Panc1 (cell line): ENCODE measurements at regions not wholly inside any gene's neighbourhood (a gene's known extent, or its start where the extent isn't known, plus 50 kb on each side); places are given as distances from the start of the nearest gene placed in this dataset.

Experiments used
- ATAC-seq: fragments of 200-7000 bp; cut with Tn5 transposase; 2 replicates; pipeline ENCODE4 v1.9.1; 2020; ENCODE audit warnings: mild to moderate bottlenecking, moderate library complexity
- BruUV-seq: library from RNA; stranded (reverse); fragments of 400-500 nt; replicated peaks from 2 replicates; lab custom pipeline; 2021; lab: Mats Ljungman, UMichigan
- CTCF ChIA-PET: fragments of 300-600 bp; sonication (Branson Sonifier 250); formaldehyde crosslinking; loops from one replicate; lab custom pipeline; 2022; ENCODE audit warnings: antibody characterized with exemption; lab: Charles Lee
- POLR2A ChIA-PET: fragments of 300-600 bp; sonication (Branson Sonifier 250); formaldehyde crosslinking; loops from one replicate; lab custom pipeline; 2022; ENCODE audit warnings: antibody characterized with exemption; lab: Charles Lee
- DNase-seq: peaks from one replicate; pipeline ENCODE4 v3.0.0-alpha.2; 2010; ENCODE audit warnings: low read depth, low spot score
- H3K27ac ChIP-seq: 2 replicates; pipeline ENCODE4 v1.5.1; 2011; ENCODE audit warnings: mild to moderate bottlenecking, low read length, inconsistent platforms
- H3K27me3 ChIP-seq: fragments of 200-500 bp; sonication (Bioruptor generic); 2 replicates; pipeline ENCODE4 v1.6.0; 2014; ENCODE audit warnings: low read length, inconsistent platforms; ENCODE audit not compliant: control insufficient read depth, insufficient read depth
- H3K36me3 ChIP-seq: fragments of 200-500 bp; sonication (Bioruptor generic); 2 replicates; pipeline ENCODE4 v1.5.1; 2014; ENCODE audit warnings: inconsistent platforms, mild to moderate bottlenecking, low read length, moderate library complexity; ENCODE audit not compliant: control insufficient read depth, insufficient read depth
- H3K4me1 ChIP-seq: 2 replicates; pipeline ENCODE4 v1.5.1; 2011; ENCODE audit warnings: inconsistent platforms, mild to moderate bottlenecking, low read length, moderate library complexity; ENCODE audit not compliant: control insufficient read depth, insufficient read depth
- H3K4me3 ChIP-seq, 2 experiments: 2 replicates each; pipeline ENCODE4 v1.5.1; 2011 to 2012; ENCODE audit warnings: low read depth in 2 of 2, low read length in 2 of 2, mild to moderate bottlenecking in 2 of 2, inconsistent platforms in 1 of 2, moderate library complexity in 1 of 2
- H3K9me3 ChIP-seq: fragments of 200-500 bp; sonication (Bioruptor generic); 2 replicates; pipeline ENCODE4 v1.5.1; 2014; ENCODE audit warnings: low read depth, mild to moderate bottlenecking, inconsistent platforms, low read length, moderate library complexity; ENCODE audit not compliant: control insufficient read depth, insufficient read depth
- CTCF ChIP-seq: fragments of 450-650 bp; IDR thresholded peaks from 2 replicates; pipeline ENCODE4 v1.5.1; 2017; ENCODE audit warnings: mild to moderate bottlenecking
- POLR2AphosphoS5 ChIP-seq: IDR thresholded peaks from 2 replicates; pipeline ENCODE4 v1.6.1; 2012; ENCODE audit warnings: mild to moderate bottlenecking, low read depth, low read length, moderate library complexity
- SIN3A ChIP-seq: IDR thresholded peaks from 2 replicates; pipeline ENCODE4 v1.6.1; 2012; ENCODE audit warnings: low read depth, mild to moderate bottlenecking, low read length, moderate library complexity, borderline replicate concordance; ENCODE audit not compliant: insufficient read depth
- TCF7L2 ChIP-seq: IDR thresholded peaks from 2 replicates; pipeline ENCODE4 v1.6.1; 2011; ENCODE audit warnings: mild to moderate bottlenecking, low read depth, low read length, inconsistent platforms
- in situ Hi-C: cut with HindIII; loops from 2 replicates; pipeline ENCODE4 v1.10.0; 2016; ENCODE audit warnings: low sequenced_read_pairs, low pct_unique_long_range_greater_than_20kb
- intact Hi-C: fragments of 100-400 bp; cut with micrococcal nuclease; formaldehyde crosslinking; loops from one replicate; pipeline ENCODE4 v1.10.0; 2022; ENCODE audit not compliant: unreplicated experiment
- TF ChIP-seq, protein P1 (sequence below), 2 experiments: IDR thresholded peaks; 2 replicates each; pipeline ENCODE4 v1.6.1; 2011 to 2012; ENCODE audit warnings: low read depth in 2 of 2, control low read depth in 1 of 2, low read length in 1 of 2, mild to moderate bottlenecking in 1 of 2, moderate library complexity in 1 of 2; ENCODE audit not compliant: insufficient read depth in 1 of 2

DNA sequence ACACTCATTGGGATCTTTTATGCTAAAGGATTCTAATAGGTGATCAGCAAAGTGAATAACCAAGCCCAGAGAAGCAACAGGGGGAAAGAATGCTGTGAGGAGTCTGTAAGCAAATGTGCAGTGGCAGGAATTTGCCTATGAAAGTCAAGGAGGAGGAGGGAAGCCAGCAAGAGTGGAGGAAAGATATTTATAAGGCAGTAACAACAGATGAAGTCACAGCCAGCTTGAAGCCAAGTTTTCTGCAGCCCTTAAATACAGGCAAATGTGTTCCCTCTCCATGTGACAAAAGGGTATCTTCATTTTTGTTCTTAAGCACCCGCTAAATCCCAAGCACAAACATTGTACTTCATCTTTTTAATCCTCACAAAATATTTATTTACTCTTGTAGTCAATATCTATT is 275.0 kb upstream of the CLNK start:
- Histone ChIP-seq H3K9me3 (no peaks in the 10 kb centered on the region), H3K4me3 (no peak overlapping the region), H3K27ac (no peak overlapping the region), H3K4me1 (no peaks in the 10 kb centered on the region), H3K27me3 (no peaks in the 10 kb centered on the region), H3K36me3 (no peaks in the 10 kb centered on the region)
- POLR2A ChIA-PET = no interaction called here
- DNase-seq = no peak
- in situ Hi-C loops = no loop called here
- BruUV-seq = no TSS peak
- TF ChIP-seq, protein P1, sequence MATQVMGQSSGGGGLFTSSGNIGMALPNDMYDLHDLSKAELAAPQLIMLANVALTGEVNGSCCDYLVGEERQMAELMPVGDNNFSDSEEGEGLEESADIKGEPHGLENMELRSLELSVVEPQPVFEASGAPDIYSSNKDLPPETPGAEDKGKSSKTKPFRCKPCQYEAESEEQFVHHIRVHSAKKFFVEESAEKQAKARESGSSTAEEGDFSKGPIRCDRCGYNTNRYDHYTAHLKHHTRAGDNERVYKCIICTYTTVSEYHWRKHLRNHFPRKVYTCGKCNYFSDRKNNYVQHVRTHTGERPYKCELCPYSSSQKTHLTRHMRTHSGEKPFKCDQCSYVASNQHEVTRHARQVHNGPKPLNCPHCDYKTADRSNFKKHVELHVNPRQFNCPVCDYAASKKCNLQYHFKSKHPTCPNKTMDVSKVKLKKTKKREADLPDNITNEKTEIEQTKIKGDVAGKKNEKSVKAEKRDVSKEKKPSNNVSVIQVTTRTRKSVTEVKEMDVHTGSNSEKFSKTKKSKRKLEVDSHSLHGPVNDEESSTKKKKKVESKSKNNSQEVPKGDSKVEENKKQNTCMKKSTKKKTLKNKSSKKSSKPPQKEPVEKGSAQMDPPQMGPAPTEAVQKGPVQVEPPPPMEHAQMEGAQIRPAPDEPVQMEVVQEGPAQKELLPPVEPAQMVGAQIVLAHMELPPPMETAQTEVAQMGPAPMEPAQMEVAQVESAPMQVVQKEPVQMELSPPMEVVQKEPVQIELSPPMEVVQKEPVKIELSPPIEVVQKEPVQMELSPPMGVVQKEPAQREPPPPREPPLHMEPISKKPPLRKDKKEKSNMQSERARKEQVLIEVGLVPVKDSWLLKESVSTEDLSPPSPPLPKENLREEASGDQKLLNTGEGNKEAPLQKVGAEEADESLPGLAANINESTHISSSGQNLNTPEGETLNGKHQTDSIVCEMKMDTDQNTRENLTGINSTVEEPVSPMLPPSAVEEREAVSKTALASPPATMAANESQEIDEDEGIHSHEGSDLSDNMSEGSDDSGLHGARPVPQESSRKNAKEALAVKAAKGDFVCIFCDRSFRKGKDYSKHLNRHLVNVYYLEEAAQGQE (IDR thresholded peaks at IDR 0.05; ENCODE audit: insufficient read depth in 1 of 2, low read depth in 2 of 2, low read length in 1 of 2) = no peak
- TF ChIP-seq TCF7L2 (no peak), SIN3A (no peak), CTCF (no peak), POLR2AphosphoS5 (no peak)
- intact Hi-C loops = no loop called here
- no peak for ATAC-seq
- CTCF ChIA-PET = no interaction called here

- Histone ChIP-seq H3K4me3 (no peak overlapping the region), H3K9me3 (no peaks in the 10 kb centered on the region), H3K27me3 (no peaks in the 10 kb centered on the region), H3K4me1 (no peaks in the 10 kb centered on the region), H3K27ac (no peak overlapping the region), H3K36me3 (no peaks in the 10 kb centered on the region)
- ATAC-seq (no peak), DNase-seq (no peak)
- intact Hi-C loops (no loop called here), in situ Hi-C loops (no loop called here)
- POLR2A ChIA-PET = no interaction called here
- TF ChIP-seq, protein P1 (IDR thresholded peaks at IDR 0.05; ENCODE audit: insufficient read depth in 1 of 2, low read depth in 2 of 2, low read length in 1 of 2) = no peak
- TF ChIP-seq TCF7L2 = no peak
- CTCF ChIA-PET = no interaction called here
- no TSS peak for BruUV-seq
Observed at GRCh38 chr4:10958226-10958856, 273.8 kb upstream of the CLNK start.
